ENCODE measurements at regions not wholly inside any gene's neighbourhood (a gene's known extent, or its start where the extent isn't known, plus 50 kb on each side); places are given as distances from the start of the nearest gene placed in this dataset.
A peak's percentile ranks its signal among the peaks of the same experiment; 100 is the strongest.

- no peak for DNase-seq (ENCODE audit: low read depth in 2 of 2)
Measured at GRCh38 chr1:36579039-36579438, 96.3 kb upstream of the CSF3R start.

- no peak for DNase-seq (ENCODE audit: low read depth in 2 of 2)
Measured at GRCh38 chr1:36576551-36577110, 93.9 kb upstream of the CSF3R start.

- peak; percentile 7 to 30 for DNase-seq (ENCODE audit: low read depth in 2 of 2)
Measured at GRCh38 chr1:36576118-36576517, 93.4 kb upstream of the CSF3R start.

GRCh38 chr1:36573445-36573844, 90.7 kb upstream of the CSF3R start:
- DNase-seq (ENCODE audit: low read depth in 2 of 2): no peak

GRCh38 chr1:36572906-36573305, 90.2 kb upstream of the CSF3R start:
- no peak for DNase-seq (ENCODE audit: low read depth in 2 of 2)

- no peak for DNase-seq (ENCODE audit: low read depth in 2 of 2)
Measured at GRCh38 chr1:36572142-36572715, 89.5 kb upstream of the CSF3R start.

- DNase-seq (ENCODE audit: low read depth in 2 of 2): no peak
Measured at GRCh38 chr1:36571106-36571505, 88.4 kb upstream of the CSF3R start.

GRCh38 chr1:36570478-36571060, 87.9 kb upstream of the CSF3R start:
- DNase-seq (ENCODE audit: low read depth in 2 of 2): no peak

GRCh38 chr1:36570006-36570405, 87.3 kb upstream of the CSF3R start:
- no peak for DNase-seq (ENCODE audit: low read depth in 2 of 2)

GRCh38 chr1:36567601-36568341, 85.1 kb upstream of the CSF3R start:
- DNase-seq (ENCODE audit: low read depth in 2 of 2): no peak

GRCh38 chr1:36565576-36566501, 83.1 kb upstream of the CSF3R start:
- no peak for DNase-seq (ENCODE audit: low read depth in 2 of 2)

GRCh38 chr1:36562181-36562685, 79.5 kb upstream of the CSF3R start:
- no peak for DNase-seq (ENCODE audit: low read depth in 2 of 2)

- no peak for DNase-seq (ENCODE audit: low read depth in 2 of 2)
Measured at GRCh38 chr1:36561361-36561724, 78.6 kb upstream of the CSF3R start.

- no peak for DNase-seq (ENCODE audit: low read depth in 2 of 2)
Measured at GRCh38 chr1:36560621-36561360, 78.1 kb upstream of the CSF3R start.

GRCh38 chr1:36560177-36560576, 77.5 kb upstream of the CSF3R start:
- DNase-seq (ENCODE audit: low read depth in 2 of 2): no peak

- DNase-seq (ENCODE audit: low read depth in 2 of 2): no peak
Measured at GRCh38 chr1:36559061-36559460, 76.3 kb upstream of the CSF3R start.

- no peak for DNase-seq (ENCODE audit: low read depth in 2 of 2)
Measured at GRCh38 chr1:36557041-36558000, 74.6 kb upstream of the CSF3R start.

GRCh38 chr1:36555041-36555440, 72.3 kb upstream of the CSF3R start:
- no peak for DNase-seq (ENCODE audit: low read depth in 2 of 2)

- DNase-seq (ENCODE audit: low read depth in 2 of 2): no peak
Measured at GRCh38 chr1:36554323-36554628, 71.6 kb upstream of the CSF3R start.

Data from stimulated activated CD8-positive, alpha-beta memory T cell treated with anti-CD3 and anti-CD28 coated beads, Interleukin-15, amount 100 ng/mL, for 48 hours (primary cell).